ENCODE measurements at regions not wholly inside any gene's neighbourhood (a gene's known extent, or its start where the extent isn't known, plus 50 kb on each side); places are given as distances from the start of the nearest gene placed in this dataset.

GRCh38 chr10:111446966-111447365 lies 370.1 kb downstream of the ADRA2A start:
- Histone ChIP-seq H4K20me1 (ENCODE audit: insufficient read depth, low read length, poor library complexity, severe bottlenecking) (no peaks in the 10 kb centered on the region), H3K4me1 (ENCODE audit: insufficient read depth, low read length, poor library complexity, severe bottlenecking) (no peaks in the 10 kb centered on the region), H3K4me3 (ENCODE audit: low read length, poor library complexity, severe bottlenecking) (no peak overlapping the region), H3K9me3 (ENCODE audit: insufficient read depth, low read depth, low read length) (no peaks in the 10 kb centered on the region), H3K9me2 (replicated peaks; ENCODE audit: low read depth, low read length) (no peaks in the 10 kb centered on the region), H3F3A (ENCODE audit: low read depth) (no peaks in the 10 kb centered on the region), H3K4me2 (ENCODE audit: low read depth, low read length, poor library complexity, severe bottlenecking) (no peak overlapping the region), H3K9ac (ENCODE audit: low read depth, low read length, poor library complexity, severe bottlenecking) (no peak overlapping the region), H3K36me3 (ENCODE audit: insufficient read depth, low read length) (no peaks in the 10 kb centered on the region), H3K79me2 (ENCODE audit: insufficient read depth, low read length) (no peaks in the 10 kb centered on the region), H3K27me3 (ENCODE audit: insufficient read depth, low read length, poor library complexity, severe bottlenecking) (no peaks in the 10 kb centered on the region), H2AFZ (ENCODE audit: low read length) (no peak overlapping the region)
- TF ChIP-seq CTCF (conservative IDR thresholded peaks at IDR 0.05; ENCODE audit: low read length) = no peak
- no peak for TF ChIP-seq EZH2phosphoT487 (IDR thresholded peaks at IDR 0.05; ENCODE audit: borderline replicate concordance)

- Histone ChIP-seq H3K4me3 (ENCODE audit: low read length, poor library complexity, severe bottlenecking) (no peak overlapping the region), H3K9me3 (ENCODE audit: insufficient read depth, low read depth, low read length) (peaks cover 5% of the 10 kb centered on the region; the same call in 1 of the 2 replicates)
- TF ChIP-seq EZH2phosphoT487 (IDR thresholded peaks at IDR 0.05; ENCODE audit: borderline replicate concordance) (no peak), CTCF (conservative IDR thresholded peaks at IDR 0.05; ENCODE audit: low read length) (no peak)
Measured at GRCh38 chr10:111452153-111452552, 375.3 kb downstream of the ADRA2A start.

GRCh38 chr10:111455776-111456426 lies 379.1 kb downstream of the ADRA2A start:
- Histone ChIP-seq H3K4me3 (ENCODE audit: low read length, poor library complexity, severe bottlenecking) (no peak overlapping the region), H2AFZ (ENCODE audit: low read length) (no peak overlapping the region), H3K4me2 (ENCODE audit: low read depth, low read length, poor library complexity, severe bottlenecking) (no peak overlapping the region), H3K4me1 (ENCODE audit: insufficient read depth, low read length, poor library complexity, severe bottlenecking) (no peaks in the 10 kb centered on the region), H3K27me3 (ENCODE audit: insufficient read depth, low read length, poor library complexity, severe bottlenecking) (no peaks in the 10 kb centered on the region), H3K9me3 (ENCODE audit: insufficient read depth, low read depth, low read length) (peaks cover 5% of the 10 kb centered on the region; the same call in 1 of the 2 replicates), H3K9me2 (replicated peaks; ENCODE audit: low read depth, low read length) (no peaks in the 10 kb centered on the region), H3K9ac (ENCODE audit: low read depth, low read length, poor library complexity, severe bottlenecking) (no peak overlapping the region), H4K20me1 (ENCODE audit: insufficient read depth, low read length, poor library complexity, severe bottlenecking) (no peaks in the 10 kb centered on the region), H3F3A (ENCODE audit: low read depth) (no peaks in the 10 kb centered on the region), H3K79me2 (ENCODE audit: insufficient read depth, low read length) (no peaks in the 10 kb centered on the region), H3K36me3 (ENCODE audit: insufficient read depth, low read length) (no peaks in the 10 kb centered on the region)
- no peak for TF ChIP-seq CTCF (conservative IDR thresholded peaks at IDR 0.05; ENCODE audit: low read length)
- TF ChIP-seq EZH2phosphoT487 (IDR thresholded peaks at IDR 0.05; ENCODE audit: borderline replicate concordance) = no peak

More at GRCh38 chr10:111452153-111452552, 375.3 kb downstream of the ADRA2A start:
- H3F3A ChIP-seq (ENCODE audit: low read depth) = no peaks in the 10 kb centered on the region
- no peaks in the 10 kb centered on the region for H3K36me3 ChIP-seq (ENCODE audit: insufficient read depth, low read length)
- no peak overlapping the region for H3K9ac ChIP-seq (ENCODE audit: low read depth, low read length, poor library complexity, severe bottlenecking)
- H3K9me2 ChIP-seq (replicated peaks; ENCODE audit: low read depth, low read length) = no peaks in the 10 kb centered on the region
- no peaks in the 10 kb centered on the region for H4K20me1 ChIP-seq (ENCODE audit: insufficient read depth, low read length, poor library complexity, severe bottlenecking)
- no peak overlapping the region for H3K4me2 ChIP-seq (ENCODE audit: low read depth, low read length, poor library complexity, severe bottlenecking)
- H3K4me1 ChIP-seq (ENCODE audit: insufficient read depth, low read length, poor library complexity, severe bottlenecking) = no peaks in the 10 kb centered on the region
- H3K79me2 ChIP-seq (ENCODE audit: insufficient read depth, low read length) = no peaks in the 10 kb centered on the region
- no peaks in the 10 kb centered on the region for H3K27me3 ChIP-seq (ENCODE audit: insufficient read depth, low read length, poor library complexity, severe bottlenecking)
- no peak overlapping the region for H2AFZ ChIP-seq (ENCODE audit: low read length)

Measured in Loucy (cell line).